Sigmoid colon (tissue), 4 donors: ENCODE measurements at regions not wholly inside any gene's neighbourhood (a gene's known extent, or its start where the extent isn't known, plus 50 kb on each side); places are given as distances from the start of the nearest gene placed in this dataset.

ENCODE experiments used
- CTCF ChIP-seq, 4 experiments: fragments of 450-650 bp in 3 of 4; fragments of 200-600 bp in 1 of 4; IDR thresholded peaks; one replicate each; pipeline ENCODE4 v1.5.1; 2016 to 2019; ENCODE audit warnings: antibody characterized with exemption in 4 of 4, mild to moderate bottlenecking in 3 of 4, moderate library complexity in 2 of 4
- EP300 ChIP-seq, 4 donors: sonication (generic); formaldehyde crosslinking; IDR thresholded peaks; one replicate each; pipeline ENCODE4 v1.6.1; 2017; ENCODE audit warnings: antibody characterized with exemption in 4 of 4
- POLR2A ChIP-seq, 2 donors: fragments of 450-650 bp; IDR thresholded peaks; one replicate each; pipeline ENCODE4 v1.6.1; 2016; ENCODE audit warnings: antibody characterized with exemption in 2 of 2, mild to moderate bottlenecking in 2 of 2, moderate library complexity in 2 of 2
- POLR2AphosphoS5 ChIP-seq, 4 donors: sonication (generic); formaldehyde crosslinking; IDR thresholded peaks; one replicate each; pipeline ENCODE4 v1.6.1; 2017; ENCODE audit warnings: antibody characterized with exemption in 4 of 4

DNA sequence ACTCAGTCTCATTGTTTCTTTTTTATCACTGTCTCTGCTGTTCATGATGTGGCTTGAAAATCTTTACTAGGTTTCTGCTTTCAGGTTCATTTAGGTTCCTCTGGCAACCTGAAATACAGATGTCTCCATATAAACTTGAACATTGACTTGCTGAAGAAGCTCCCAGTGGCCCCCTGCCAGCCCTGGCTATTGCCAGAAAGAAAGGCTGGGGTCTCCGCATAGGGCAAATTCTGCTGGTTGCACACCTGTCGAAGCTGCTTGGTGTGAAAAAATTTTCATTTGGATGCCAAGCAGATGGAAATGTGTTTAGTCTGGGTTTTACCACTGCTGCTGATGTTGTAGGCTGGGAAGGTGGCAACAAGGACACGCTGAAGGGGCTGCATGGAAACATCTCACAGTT, 826.7 kb upstream of the GHITM start:
- TF ChIP-seq CTCF (IDR thresholded peaks at IDR 0.05) (no peak), EP300 (IDR thresholded peaks at IDR 0.05) (no peak), POLR2A (IDR thresholded peaks at IDR 0.05) (no peak), POLR2AphosphoS5 (IDR thresholded peaks at IDR 0.05) (no peak)
